Aorta (tissue), 5 donors: ENCODE measurements at regions not wholly inside any gene's neighbourhood (a gene's known extent, or its start where the extent isn't known, plus 50 kb on each side); places are given as distances from the start of the nearest gene placed in this dataset.

ENCODE experiments used
- ATAC-seq: fragments of 200-7000 bp; cut with Tn5 transposase; one replicate; pipeline ENCODE4 v1.9.1; 2022; ENCODE audit warnings: moderate library complexity; ENCODE audit not compliant: low FRiP score
- DNase-seq, 2 donors: peaks; one replicate each; pipeline ENCODE4 v3.0.0-alpha.2; 2020
- H3K27ac ChIP-seq, 2 donors: one replicate each; pipeline ENCODE4 v1.5.1; 2013; ENCODE audit warnings: low read length in 2 of 2, mild to moderate bottlenecking in 2 of 2, moderate library complexity in 2 of 2, control low read depth in 1 of 2, inconsistent platforms in 1 of 2, low read depth in 1 of 2
- H3K27me3 ChIP-seq, 2 donors: one replicate each; pipeline ENCODE4 v1.6.1; 2013; ENCODE audit warnings: control low read depth in 1 of 2, low read length in 1 of 2, mild to moderate bottlenecking in 1 of 2, moderate library complexity in 1 of 2; ENCODE audit not compliant: insufficient read depth in 2 of 2, control insufficient read depth in 1 of 2
- H3K36me3 ChIP-seq, 2 donors: one replicate each; pipeline ENCODE4 v1.6.1; 2013; ENCODE audit warnings: control low read depth in 1 of 2, low read length in 1 of 2, mild to moderate bottlenecking in 1 of 2; ENCODE audit not compliant: insufficient read depth in 2 of 2, control insufficient read depth in 1 of 2
- H3K4me1 ChIP-seq, 2 donors: one replicate each; pipeline ENCODE4 v1.6.1; 2013; ENCODE audit warnings: low read length in 2 of 2, control low read depth in 1 of 2, mild to moderate bottlenecking in 1 of 2, moderate library complexity in 1 of 2; ENCODE audit not compliant: insufficient read depth in 2 of 2, control insufficient read depth in 1 of 2
- H3K4me3 ChIP-seq, 2 donors: one replicate each; pipeline ENCODE4 v1.5.1; 2013; ENCODE audit warnings: low read length in 2 of 2, control low read depth in 1 of 2, mild to moderate bottlenecking in 1 of 2
- H3K9me3 ChIP-seq: one replicate; pipeline ENCODE4 v1.6.1; 2013; ENCODE audit warnings: mild to moderate bottlenecking, low read length; ENCODE audit not compliant: control insufficient read depth
- WGBS, 2 donors: extraction: QIAGEN DNeasy Blood & Tissue Kit; methylation state at CpG; one replicate each; pipeline ENCODE4 v1.1.7; 2013; 5-methylcytosine and 5-hydroxymethylcytosine counted together
- intact Hi-C, 2 donors: fragments of 100-400 bp; cut with DNase I; formaldehyde crosslinking; loops; one replicate each; pipeline versions ENCODE4 v1.14.2 to v1.15.0; 2022
- donor health status: healthy with polysubstance abuse.
- donor health status: Bipolar disorder and iron deficiency.
- donor health status: DM: no; HTN: no; CAD: no.
- donor health status: DM: no; HTN: no; CAD: no.
- donor health status: DM: yes; HTN: yes; CAD: no.

- ATAC-seq: no peak
- intact Hi-C loops: no loop called here
- WGBS, 2 donors: 19% methylated on average over 6 of the region's 6 CpGs
Observed at GRCh38 chr18:24877546-24877945, 417.1 kb downstream of the HRH4 start.

GRCh38 chr18:24878289-24878688, 417.9 kb downstream of the HRH4 start:
- intact Hi-C loops: no loop called here
- no peak overlapping the region for H3K27ac ChIP-seq
- WGBS, 2 donors: 20 to 21% methylated on average over 4 of the region's 4 CpGs
- no peaks in the 10 kb centered on the region for H3K4me1 ChIP-seq
- H3K36me3 ChIP-seq: no peaks in the 10 kb centered on the region
- DNase-seq: no peak
- ATAC-seq: no peak
- H3K4me3 ChIP-seq: no peak overlapping the region
- no peaks in the 10 kb centered on the region for H3K27me3 ChIP-seq
- no peaks in the 10 kb centered on the region for H3K9me3 ChIP-seq

More at GRCh38 chr18:24877546-24877945, 417.1 kb downstream of the HRH4 start:
- H3K9me3 ChIP-seq: no peaks in the 10 kb centered on the region
- H3K4me1 ChIP-seq: no peaks in the 10 kb centered on the region
- no peak for DNase-seq
- H3K36me3 ChIP-seq: no peaks in the 10 kb centered on the region
- no peaks in the 10 kb centered on the region for H3K27me3 ChIP-seq
- H3K4me3 ChIP-seq: no peak overlapping the region
- no peak overlapping the region for H3K27ac ChIP-seq

GRCh38 chr18:24885276-24885675, 424.8 kb downstream of the HRH4 start:
- H3K9me3 ChIP-seq: no peaks in the 10 kb centered on the region
- no peak overlapping the region for H3K27ac ChIP-seq
- intact Hi-C loops: loop anchor here in 1 of 2 donors (10.0 kb wide), 1 partner anchor 60 kb away; no protein-coding TSS in a partner anchor
- WGBS, 2 donors: 65 to 78% methylated on average over 2 of the region's 2 CpGs
- no peaks in the 10 kb centered on the region for H3K27me3 ChIP-seq
- H3K4me1 ChIP-seq: no peaks in the 10 kb centered on the region
- no peak for ATAC-seq
- no peaks in the 10 kb centered on the region for H3K36me3 ChIP-seq
- DNase-seq: no peak
- H3K4me3 ChIP-seq: no peak overlapping the region

DNA sequence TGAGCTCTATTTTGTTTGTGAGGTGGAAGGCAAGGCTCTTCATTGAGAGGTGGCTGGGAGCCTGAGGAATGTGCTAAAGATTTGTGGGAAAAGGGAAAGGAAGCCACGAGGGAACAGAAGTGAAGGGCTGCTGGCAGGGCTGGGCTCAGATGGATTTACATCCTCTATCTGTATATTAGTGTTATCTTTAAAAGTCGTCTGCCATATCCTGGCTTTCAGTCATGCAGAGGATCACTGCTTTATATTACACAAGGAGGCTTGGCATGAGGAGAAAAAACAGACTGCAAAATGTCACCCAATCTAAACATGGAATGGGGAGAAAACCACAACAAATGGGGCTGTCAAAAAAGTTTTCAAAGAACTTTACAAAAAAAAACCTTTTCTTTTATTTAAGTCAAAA, 434.4 kb downstream of the HRH4 start:
- Histone ChIP-seq H3K4me3 (no peak overlapping the region), H3K4me1 (no peaks in the 10 kb centered on the region), H3K36me3 (no peaks in the 10 kb centered on the region), H3K9me3 (no peaks in the 10 kb centered on the region), H3K27ac (no peak overlapping the region), H3K27me3 (no peaks in the 10 kb centered on the region)
- intact Hi-C loops: no loop called here
- DNase-seq (no peak), ATAC-seq (no peak)
- 0 to 1% methylated on average over 2 of the region's 2 CpGs for WGBS, 2 donors

DNA sequence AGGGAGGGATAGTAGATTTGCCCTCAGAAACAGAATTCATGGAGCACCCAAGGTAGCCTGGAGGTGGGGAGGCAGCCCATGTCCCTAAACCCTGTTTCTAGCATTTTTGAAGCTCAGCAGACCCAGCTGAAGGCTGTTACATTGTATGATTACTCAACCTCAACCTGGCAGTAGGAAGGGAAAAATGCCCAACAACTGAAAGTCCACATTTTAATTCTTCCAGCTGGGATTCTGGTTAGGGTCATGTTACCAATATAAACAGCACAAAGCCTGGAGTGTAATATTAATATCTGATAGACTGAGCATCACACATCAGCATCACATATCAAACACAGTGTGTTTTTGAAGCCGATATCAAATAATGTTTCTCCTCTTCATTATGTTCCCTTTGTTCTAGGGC, 437.0 kb downstream of the HRH4 start:
- DNase-seq (no peak), ATAC-seq (no peak)
- Histone ChIP-seq H3K4me1 (no peaks in the 10 kb centered on the region), H3K36me3 (no peaks in the 10 kb centered on the region), H3K4me3 (no peak overlapping the region), H3K27ac (no peak overlapping the region), H3K9me3 (no peaks in the 10 kb centered on the region), H3K27me3 (no peaks in the 10 kb centered on the region)
- WGBS, 2 donors: 88 to 97% methylated on average over 1 of the region's 1 CpG
- intact Hi-C loops: no loop called here

- ATAC-seq: no peak
- DNase-seq: no peak
- H3K27me3 ChIP-seq: no peaks in the 10 kb centered on the region
- no peaks in the 10 kb centered on the region for H3K4me1 ChIP-seq
- no peaks in the 10 kb centered on the region for H3K9me3 ChIP-seq
- H3K4me3 ChIP-seq: no peak overlapping the region
- intact Hi-C loops: no loop called here
- no peaks in the 10 kb centered on the region for H3K36me3 ChIP-seq
- H3K27ac ChIP-seq: no peak overlapping the region
Observed at GRCh38 chr18:24910221-24910620, 441.7 kb downstream of the ZNF521 start.

DNA sequence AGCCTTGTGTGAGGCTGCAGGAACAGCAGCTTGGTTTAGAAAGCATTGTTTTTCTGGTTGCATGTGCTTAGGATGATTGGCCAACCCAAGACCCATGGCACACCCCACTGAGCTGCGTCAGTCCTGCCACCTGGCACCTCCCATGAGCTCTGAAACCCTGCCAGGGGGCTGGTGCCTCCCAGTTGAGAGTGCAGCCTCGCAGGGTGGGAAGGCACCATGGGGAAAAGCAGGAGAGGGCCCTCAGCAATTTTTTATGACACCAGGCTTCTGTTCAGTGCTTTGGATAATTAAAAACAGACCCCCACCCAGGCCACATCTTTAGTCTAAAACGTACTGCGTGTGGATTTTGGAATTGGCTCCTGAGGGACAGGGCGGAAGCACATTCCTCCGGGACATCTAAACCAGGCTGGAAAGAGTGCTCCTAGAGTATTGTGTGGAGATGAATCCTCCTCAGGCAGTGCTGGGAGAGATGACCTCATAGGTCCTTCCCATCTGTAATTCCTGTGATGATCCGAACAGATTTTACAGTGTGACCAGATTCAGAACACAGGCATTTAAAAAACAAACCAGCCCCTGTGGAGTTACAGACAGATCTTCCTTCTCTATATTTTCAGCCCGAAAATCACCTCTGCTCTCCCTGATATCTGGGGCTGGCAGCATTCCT, 438.3 kb downstream of the ZNF521 start:
- WGBS, 2 donors: 59 to 62% methylated on average over 8 of the region's 8 CpGs
- intact Hi-C loops: no loop called here
- Histone ChIP-seq H3K27ac (no peak overlapping the region), H3K9me3 (no peaks in the 10 kb centered on the region), H3K4me1 (no peaks in the 10 kb centered on the region), H3K4me3 (no peak overlapping the region), H3K27me3 (no peaks in the 10 kb centered on the region), H3K36me3 (no peaks in the 10 kb centered on the region)
- no peak for ATAC-seq
- DNase-seq: no peak

GRCh38 chr18:24914171-24914525, 437.8 kb downstream of the ZNF521 start:
- intact Hi-C loops: no loop called here
- DNase-seq (no peak), ATAC-seq (no peak)
- Histone ChIP-seq H3K9me3 (no peaks in the 10 kb centered on the region), H3K4me3 (no peak overlapping the region), H3K4me1 (no peaks in the 10 kb centered on the region), H3K27ac (no peak overlapping the region), H3K27me3 (no peaks in the 10 kb centered on the region), H3K36me3 (no peaks in the 10 kb centered on the region)
- WGBS, 2 donors: 42 to 53% methylated on average over 1 of the region's 1 CpG

DNA sequence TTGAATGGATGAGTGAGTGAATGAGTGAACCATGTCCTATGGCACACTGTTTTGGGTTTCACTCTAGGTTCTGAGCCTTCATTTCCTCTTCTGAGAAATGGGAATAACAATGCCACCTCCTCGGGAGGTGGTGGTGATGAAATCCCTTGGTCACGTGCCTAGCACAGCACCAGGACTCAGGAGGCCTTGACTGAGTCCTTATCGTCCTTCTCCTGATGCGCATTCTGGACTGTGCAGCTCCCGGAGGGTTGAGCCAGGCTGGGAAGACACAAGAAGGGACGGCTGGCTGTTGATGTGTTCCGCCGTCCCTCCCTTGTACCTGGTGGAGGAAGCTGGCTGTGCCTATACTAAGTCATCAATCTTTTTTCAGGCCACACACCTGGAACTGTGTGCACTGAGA, 437.3 kb downstream of the ZNF521 start:
- Histone ChIP-seq H3K4me1 (no peaks in the 10 kb centered on the region), H3K36me3 (no peaks in the 10 kb centered on the region), H3K27me3 (no peaks in the 10 kb centered on the region), H3K9me3 (no peaks in the 10 kb centered on the region), H3K27ac (no peak overlapping the region), H3K4me3 (no peak overlapping the region)
- WGBS, 2 donors: 71 to 82% methylated on average over 8 of the region's 8 CpGs
- ATAC-seq (no peak), DNase-seq (no peak)
- intact Hi-C loops: no loop called here
